HUDEP-2 (cell line): ENCODE measurements at regions not wholly inside any gene's neighbourhood (a gene's known extent, or its start where the extent isn't known, plus 50 kb on each side); places are given as distances from the start of the nearest gene placed in this dataset.
"Not testable (repeated sequence)": the region's sequence is repeated elsewhere in the genome, so short reads cannot be mapped to it uniquely, and the experiment has no call there.

ENCODE experiments used
- DNase-seq, 76 experiments: peaks; one replicate each; lab custom pipeline; 2025; ENCODE audit not compliant: unreplicated experiment in 76 of 76; lab: John Stamatoyannopoulos, UW

DNA sequence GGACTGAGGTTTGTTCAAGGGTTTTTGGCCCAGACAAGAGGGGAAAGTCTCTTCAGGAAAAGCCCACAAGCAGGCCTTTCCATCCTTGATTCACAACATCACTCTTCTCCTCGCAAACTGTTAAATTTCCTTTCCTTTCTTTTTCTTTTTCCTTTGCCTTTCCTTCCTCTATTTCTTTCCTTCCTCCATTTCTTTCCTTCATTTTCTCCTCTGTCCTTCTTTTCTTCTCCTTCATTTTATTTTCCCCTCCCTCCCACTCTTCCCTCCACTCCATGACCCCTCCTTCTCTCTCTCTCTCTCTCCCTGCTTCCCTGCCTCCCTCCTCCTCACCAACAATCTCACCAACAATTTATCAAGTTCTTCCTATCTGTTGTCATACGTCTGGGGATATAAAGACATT is 89.1 kb downstream of the FAM72B start:
- DNase-seq = not testable (repeated sequence)

DNA sequence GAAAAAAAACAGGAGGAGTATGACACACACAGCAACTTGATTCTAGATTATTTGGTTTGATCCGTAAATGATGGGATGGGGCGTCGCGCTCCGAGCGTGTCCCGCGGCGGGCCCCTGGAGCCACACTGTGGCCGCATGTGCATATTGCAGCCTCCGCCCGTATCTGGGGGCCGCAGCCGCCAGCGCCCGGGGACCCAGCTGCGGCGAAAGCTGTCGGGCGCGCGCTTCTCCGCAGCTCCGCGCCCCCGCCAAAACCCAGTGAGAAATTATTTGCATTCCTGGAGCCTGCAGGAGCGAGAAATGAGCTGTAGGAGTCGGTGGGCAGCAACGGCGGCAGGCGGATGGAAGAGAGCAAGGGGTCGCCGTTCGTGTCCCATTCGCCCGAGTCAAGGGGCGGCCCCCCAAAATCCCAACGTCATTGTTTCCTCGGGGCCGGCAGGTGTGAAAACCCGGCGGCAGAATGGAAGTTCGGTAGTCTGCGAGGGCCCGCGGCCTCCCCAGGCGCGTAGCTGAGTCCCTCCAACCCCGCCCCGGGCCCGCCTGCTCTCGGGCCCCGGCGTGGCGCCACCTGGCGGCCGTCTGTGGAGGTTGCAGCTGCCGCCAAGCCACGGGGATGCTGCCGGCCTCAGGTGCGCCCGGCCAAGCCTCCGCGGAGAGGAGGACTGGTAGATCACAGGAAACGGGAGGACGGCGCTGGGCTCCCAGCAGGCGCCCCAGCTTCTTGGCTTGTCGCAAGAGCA is 86.8 kb downstream of the FAM72B start:
- DNase-seq = peak in 51 of 76 experiments; percentile 1 to 66 (median 34)

DNA sequence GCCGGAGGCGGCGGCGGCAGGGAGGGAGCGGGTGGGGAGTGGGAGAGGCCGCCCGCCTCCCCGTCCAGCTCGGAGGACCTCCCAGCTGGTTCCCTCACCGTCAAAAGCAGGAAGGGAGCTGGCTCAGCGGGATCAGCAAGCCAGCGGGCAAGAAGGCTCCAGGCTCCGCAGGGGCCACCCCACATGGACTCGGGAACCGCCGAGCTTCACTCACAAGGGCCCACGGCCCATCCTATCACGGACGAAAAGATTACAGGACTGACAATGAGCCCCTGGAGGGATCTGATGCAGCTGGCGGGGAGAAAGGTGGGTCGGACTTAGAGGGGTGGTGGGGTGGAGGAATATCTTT is 86.3 kb downstream of the FAM72B start:
- DNase-seq = not testable (repeated sequence)

DNA sequence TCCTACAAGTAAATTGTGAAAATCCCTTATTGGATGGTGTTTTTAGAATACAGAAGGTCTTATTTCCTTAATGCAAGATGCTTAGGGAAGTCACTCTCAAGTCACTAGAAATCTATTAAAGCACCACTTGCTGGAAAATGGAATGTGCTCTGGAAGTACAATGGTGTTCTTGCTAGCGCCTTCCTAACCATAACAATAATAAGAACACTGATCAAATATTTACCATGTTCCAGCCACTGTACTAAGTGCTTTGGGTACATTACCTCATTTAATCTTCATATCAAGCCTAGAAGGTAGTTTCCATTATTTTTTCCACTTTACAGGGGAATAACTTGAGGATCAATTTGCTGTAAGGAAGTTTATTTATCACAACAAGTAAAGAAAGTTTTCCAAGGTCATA is 75.1 kb downstream of the FAM72B start:
- not testable (repeated sequence) for DNase-seq

DNA sequence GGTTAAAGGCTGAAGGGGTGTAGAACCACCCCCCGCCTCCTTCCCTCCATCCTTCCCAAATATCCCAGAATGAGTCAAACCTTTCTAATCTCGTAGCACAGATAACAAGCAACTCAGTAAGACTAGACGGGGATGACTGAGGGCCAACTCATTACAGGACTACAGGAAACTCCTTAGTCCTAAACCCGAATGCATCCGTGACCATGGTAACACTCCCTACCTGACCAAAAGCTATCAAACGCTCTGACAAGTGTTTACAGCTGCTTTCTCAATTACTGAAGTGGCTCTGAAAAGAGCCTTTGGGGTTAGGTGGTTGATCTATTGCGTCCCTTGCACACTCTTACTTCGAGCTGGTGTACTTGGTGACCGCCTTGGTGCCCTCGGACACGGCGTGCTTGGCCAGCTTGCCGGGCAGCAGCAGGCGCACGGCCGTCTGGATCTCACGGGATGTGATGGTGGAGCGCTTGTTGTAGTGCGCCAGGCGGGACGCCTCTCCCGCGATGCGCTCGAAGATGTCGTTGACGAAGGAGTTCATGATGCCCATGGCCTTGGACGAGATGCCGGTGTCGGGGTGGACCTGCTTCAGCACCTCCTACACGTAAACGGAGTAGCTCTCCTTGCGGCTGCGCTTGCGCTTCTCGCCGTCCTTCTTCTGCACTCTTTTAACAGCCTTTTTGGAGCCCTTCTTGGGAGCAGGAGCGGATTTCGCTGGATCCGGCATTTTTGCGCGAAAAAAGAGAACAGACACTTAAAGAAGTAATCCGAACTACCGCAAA is 67.4 kb downstream of the FAM72B start:
- not testable (repeated sequence) for DNase-seq

DNA sequence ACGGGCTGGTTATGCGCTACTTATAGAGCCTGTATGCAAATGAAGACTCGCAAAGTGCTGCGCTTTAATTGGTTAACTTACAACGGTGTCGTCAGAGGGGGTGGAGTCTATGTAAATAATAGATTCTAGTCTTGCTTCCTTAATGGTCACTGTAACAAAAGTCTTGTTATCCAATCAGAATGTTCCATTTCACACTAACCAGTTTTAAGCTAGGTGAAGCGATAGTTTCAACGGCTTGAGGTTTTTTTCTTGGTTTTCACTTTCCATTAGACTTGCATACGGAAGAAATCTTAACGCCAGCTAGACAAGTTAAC is 66.9 kb downstream of the FAM72B start:
- DNase-seq = not testable (repeated sequence)

DNA sequence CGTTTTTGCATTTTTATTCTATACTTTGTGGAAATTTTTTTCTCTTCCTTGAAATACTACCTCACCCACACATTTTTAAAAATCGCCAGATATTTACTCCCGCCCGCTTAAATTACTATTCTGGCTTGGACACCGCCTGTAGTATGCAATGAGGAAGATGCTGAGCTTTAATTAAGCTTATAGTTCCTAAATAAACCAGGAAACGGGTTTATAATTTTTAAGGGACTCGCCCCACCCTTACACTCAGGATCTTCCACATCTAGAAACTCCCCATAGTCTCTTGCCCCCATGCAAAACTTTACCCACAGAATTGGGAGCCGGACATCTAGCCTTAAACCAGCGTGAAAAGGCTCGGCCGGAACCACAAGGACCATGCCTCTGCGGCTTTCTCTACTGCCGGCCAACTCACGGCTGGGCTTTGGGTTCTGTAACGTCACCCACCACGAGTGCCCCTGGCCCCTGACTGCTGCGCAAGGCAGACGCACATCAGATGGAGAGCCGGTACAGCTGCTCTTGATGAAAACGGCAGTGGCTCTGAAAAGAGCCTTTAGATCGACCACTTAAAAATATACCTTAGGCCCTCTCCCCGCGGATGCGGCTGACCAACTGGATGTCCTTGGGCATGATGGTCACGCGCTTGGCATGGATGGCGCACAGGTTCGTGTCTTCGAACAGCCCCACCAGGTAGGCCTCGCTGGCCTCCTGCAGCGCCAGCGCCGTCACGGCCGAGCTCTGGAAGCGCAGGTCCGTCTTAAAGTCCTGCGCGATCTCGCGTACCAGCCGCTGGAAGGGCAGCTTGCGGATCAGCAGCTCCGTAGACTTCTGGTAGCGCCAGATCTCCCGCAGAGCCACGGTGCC is 66.3 kb downstream of the FAM72B start:
- not testable (repeated sequence) for DNase-seq
